ENCODE measurements at regions not wholly inside any gene's neighbourhood (a gene's known extent, or its start where the extent isn't known, plus 50 kb on each side); places are given as distances from the start of the nearest gene placed in this dataset.

DNA sequence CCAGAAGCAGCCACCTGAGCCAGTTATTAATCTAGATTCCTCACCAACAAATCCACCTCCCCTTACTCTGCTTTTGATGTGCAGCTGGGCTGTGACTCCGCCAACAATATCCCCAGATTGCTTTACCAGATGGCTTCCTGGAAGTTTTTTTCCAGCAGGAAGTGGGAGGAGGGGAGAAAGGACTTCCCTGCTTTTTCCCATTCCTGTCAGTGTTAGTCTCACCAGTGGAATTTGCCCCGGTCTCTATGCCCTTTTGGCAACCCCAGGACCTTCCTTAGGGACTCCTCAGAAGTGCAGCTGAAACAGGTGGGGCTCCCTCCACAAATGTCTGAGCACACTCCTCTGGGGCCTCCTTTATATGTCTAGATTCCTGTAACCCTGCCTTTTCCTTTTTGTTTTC is 465.2 kb upstream of the IGFBP7 start:
- Histone ChIP-seq H3K4me1 (no peaks in the 10 kb centered on the region), H3K27ac (no peak overlapping the region), H3K27me3 (ENCODE audit: insufficient read depth in 3 of 3, low read length in 2 of 3) (no peaks in the 10 kb centered on the region), H3K36me3 (ENCODE audit: insufficient read depth in 1 of 2, low read depth in 1 of 2) (no peaks in the 10 kb centered on the region), H3K9me3 (no peaks in the 10 kb centered on the region), H3K4me3 (no peak overlapping the region)
- ATAC-seq (no peak), DNase-seq (peak in 1 of 2 donors; percentile 30)
- TF ChIP-seq, protein P1, sequence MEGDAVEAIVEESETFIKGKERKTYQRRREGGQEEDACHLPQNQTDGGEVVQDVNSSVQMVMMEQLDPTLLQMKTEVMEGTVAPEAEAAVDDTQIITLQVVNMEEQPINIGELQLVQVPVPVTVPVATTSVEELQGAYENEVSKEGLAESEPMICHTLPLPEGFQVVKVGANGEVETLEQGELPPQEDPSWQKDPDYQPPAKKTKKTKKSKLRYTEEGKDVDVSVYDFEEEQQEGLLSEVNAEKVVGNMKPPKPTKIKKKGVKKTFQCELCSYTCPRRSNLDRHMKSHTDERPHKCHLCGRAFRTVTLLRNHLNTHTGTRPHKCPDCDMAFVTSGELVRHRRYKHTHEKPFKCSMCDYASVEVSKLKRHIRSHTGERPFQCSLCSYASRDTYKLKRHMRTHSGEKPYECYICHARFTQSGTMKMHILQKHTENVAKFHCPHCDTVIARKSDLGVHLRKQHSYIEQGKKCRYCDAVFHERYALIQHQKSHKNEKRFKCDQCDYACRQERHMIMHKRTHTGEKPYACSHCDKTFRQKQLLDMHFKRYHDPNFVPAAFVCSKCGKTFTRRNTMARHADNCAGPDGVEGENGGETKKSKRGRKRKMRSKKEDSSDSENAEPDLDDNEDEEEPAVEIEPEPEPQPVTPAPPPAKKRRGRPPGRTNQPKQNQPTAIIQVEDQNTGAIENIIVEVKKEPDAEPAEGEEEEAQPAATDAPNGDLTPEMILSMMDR (IDR thresholded peaks at IDR 0.05): no peak
- WGBS, 3 donors: 2 to 9% (median 6%) methylated on average over 2 of the region's 2 CpGs
- intact Hi-C loops (cut with DNase I): no loop called here

DNA sequence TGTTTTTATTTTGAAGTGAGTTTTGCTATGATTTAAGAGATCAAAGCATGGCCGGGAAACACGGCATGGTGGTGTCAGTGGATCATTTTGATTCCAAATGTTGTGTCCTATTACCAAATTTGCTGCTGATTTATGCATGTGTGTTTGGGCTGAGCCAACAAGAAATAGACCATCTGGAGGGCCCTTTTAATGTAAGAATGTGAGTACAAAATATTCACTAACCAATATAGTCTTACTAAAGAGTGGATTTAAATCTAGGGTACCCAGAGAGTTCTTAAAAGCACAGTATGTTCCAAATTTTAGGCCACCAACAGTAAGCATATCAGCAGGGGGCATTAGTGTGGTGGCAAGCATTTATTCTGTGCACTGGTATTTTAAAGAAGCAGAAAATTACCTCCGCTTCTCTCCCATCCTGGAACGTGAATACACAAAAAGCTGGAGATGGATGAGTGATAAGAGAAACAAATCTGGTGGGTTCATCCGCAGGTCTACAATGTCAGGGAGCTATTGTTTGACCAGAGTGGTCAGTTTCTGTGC is 444.4 kb upstream of the IGFBP7 start:
- H3K4me1 ChIP-seq: no peaks in the 10 kb centered on the region
- no peak overlapping the region for H3K4me3 ChIP-seq
- H3K27me3 ChIP-seq (ENCODE audit: insufficient read depth in 3 of 3, low read length in 2 of 3): no peaks in the 10 kb centered on the region
- TF ChIP-seq, protein P1 (IDR thresholded peaks at IDR 0.05): no peak
- intact Hi-C loops (cut with DNase I): no loop called here
- no peaks in the 10 kb centered on the region for H3K36me3 ChIP-seq (ENCODE audit: insufficient read depth in 1 of 2, low read depth in 1 of 2)
- no peak for DNase-seq
- 33 to 46% (median 37%) methylated on average over 5 of the region's 5 CpGs for WGBS, 3 donors
- ATAC-seq: no peak
- no peaks in the 10 kb centered on the region for H3K9me3 ChIP-seq
- no peak overlapping the region for H3K27ac ChIP-seq

DNA sequence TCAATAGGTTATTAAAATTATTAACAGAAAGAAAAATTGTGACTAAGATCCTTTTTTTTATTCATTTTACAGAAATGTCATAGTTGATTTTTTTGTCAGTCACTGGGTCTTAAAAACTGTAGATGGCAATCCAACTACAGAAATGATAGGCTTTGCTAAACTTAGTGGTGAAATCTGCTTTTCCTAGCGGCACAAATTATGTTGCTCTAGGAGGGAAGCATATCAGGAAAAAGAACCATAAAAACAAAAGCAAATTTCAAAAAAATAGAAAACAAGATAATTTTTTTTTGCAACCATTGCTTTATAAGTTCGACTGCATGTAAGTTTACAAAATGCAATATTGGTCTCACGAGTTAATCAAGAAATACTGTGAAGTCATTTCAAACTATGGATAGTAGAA is 443.5 kb upstream of the IGFBP7 start:
- Histone ChIP-seq H3K27ac (no peak overlapping the region), H3K36me3 (ENCODE audit: insufficient read depth in 1 of 2, low read depth in 1 of 2) (no peaks in the 10 kb centered on the region), H3K9me3 (no peaks in the 10 kb centered on the region), H3K4me3 (no peak overlapping the region), H3K4me1 (no peaks in the 10 kb centered on the region), H3K27me3 (ENCODE audit: insufficient read depth in 3 of 3, low read length in 2 of 3) (no peaks in the 10 kb centered on the region)
- ATAC-seq (no peak), DNase-seq (no peak)
- WGBS, 3 donors: 59 to 70% (median 69%) methylated on average over 3 of the region's 3 CpGs
- TF ChIP-seq, protein P1 (IDR thresholded peaks at IDR 0.05): no peak
- intact Hi-C loops (cut with DNase I): no loop called here

DNA sequence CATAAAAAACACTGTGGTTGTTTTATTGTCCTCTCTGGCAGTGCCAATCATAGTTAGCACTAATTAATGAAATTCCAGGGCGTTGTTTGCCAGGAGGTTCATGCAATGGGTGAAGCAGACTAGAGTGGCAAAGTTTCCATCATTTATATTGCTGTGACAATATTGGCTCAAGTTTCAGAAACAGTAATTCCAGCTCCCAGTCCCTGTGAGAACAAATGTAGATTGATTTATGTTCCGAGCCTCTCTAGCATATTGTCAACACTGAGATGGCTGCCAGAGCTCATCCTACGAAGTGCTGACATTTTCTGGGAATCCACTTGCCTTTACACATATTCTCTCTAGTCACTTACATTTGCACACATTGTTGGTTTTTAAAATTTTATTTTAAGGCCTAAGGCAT is 440.0 kb upstream of the IGFBP7 start:
- H3K27me3 ChIP-seq (ENCODE audit: insufficient read depth in 3 of 3, low read length in 2 of 3): no peaks in the 10 kb centered on the region
- H3K27ac ChIP-seq: no peak overlapping the region
- 15 to 29% (median 21%) methylated on average over 3 of the region's 3 CpGs for WGBS, 3 donors
- no peak for ATAC-seq
- H3K4me3 ChIP-seq: no peak overlapping the region
- no peaks in the 10 kb centered on the region for H3K4me1 ChIP-seq
- intact Hi-C loops (cut with DNase I): no loop called here
- TF ChIP-seq, protein P1 (IDR thresholded peaks at IDR 0.05): no peak
- no peaks in the 10 kb centered on the region for H3K9me3 ChIP-seq
- DNase-seq: no peak
- no peaks in the 10 kb centered on the region for H3K36me3 ChIP-seq (ENCODE audit: insufficient read depth in 1 of 2, low read depth in 1 of 2)

DNA sequence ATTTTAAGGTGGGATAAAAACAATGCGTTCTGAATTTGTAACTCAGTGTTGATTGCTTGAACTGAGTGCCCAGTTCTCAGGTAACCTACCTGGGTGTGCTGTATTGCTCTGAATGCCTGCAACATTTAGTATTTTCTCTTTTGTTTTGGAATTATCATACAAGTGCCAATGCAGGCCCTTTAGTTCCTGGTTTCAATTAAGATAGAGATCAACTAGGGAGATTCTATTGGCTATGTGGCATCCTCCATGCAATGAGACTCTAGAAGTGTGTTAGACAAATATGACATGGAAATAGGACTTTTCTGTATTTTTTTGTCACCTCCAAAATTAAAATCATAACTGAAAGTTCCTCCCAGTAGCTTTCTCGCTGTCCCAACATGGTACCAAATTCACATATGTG is 438.7 kb upstream of the IGFBP7 start:
- TF ChIP-seq, protein P1 (IDR thresholded peaks at IDR 0.05): no peak

More for the DNA sequence above, 438.7 kb upstream of the IGFBP7 start:
- Histone ChIP-seq H3K4me1 (no peaks in the 10 kb centered on the region), H3K36me3 (ENCODE audit: insufficient read depth in 1 of 2, low read depth in 1 of 2) (no peaks in the 10 kb centered on the region), H3K27ac (no peak overlapping the region), H3K4me3 (no peak overlapping the region), H3K9me3 (no peaks in the 10 kb centered on the region), H3K27me3 (ENCODE audit: insufficient read depth in 3 of 3, low read length in 2 of 3) (no peaks in the 10 kb centered on the region)
- WGBS, 3 donors: 89 to 94% (median 90%) methylated on average over 2 of the region's 2 CpGs
- ATAC-seq (no peak), DNase-seq (no peak)
- intact Hi-C loops (cut with DNase I): no loop called here

All from psoas muscle (tissue), 7 donors.